K562 (cell line): ENCODE measurements at regions not wholly inside any gene's neighbourhood (a gene's known extent, or its start where the extent isn't known, plus 50 kb on each side); places are given as distances from the start of the nearest gene placed in this dataset.

Source experiments
- ATAC-seq: fragments of 200-7000 bp; cut with Tn5 transposase; 3 replicates; pipeline ENCODE4 v1.9.1; 2020; ENCODE audit warnings: moderate library complexity
- BruUV-seq: library from RNA; stranded (reverse); fragments of 400-500 nt; replicated peaks from 2 replicates; lab custom pipeline; 2021; lab: Mats Ljungman, UMichigan
- CTCF ChIA-PET: fragments of 300-600 bp; formaldehyde crosslinking; extraction: SDS; loops from one replicate; lab custom pipeline; 2021; ENCODE audit warnings: low intra/inter-chr PET ratio; lab: Yijun Ruan, JAX
- POLR2A ChIA-PET: fragments of 300-600, 350-650 bp; sonication (Branson Sonifier 250); formaldehyde crosslinking; extraction: SDS; loops from one replicate; lab custom pipeline; 2021; ENCODE audit warnings: antibody characterized with exemption, inconsistent platforms; lab: Yijun Ruan, JAX
- DNase-seq, 4 experiments: peaks; one replicate each; pipeline versions ENCODE4 v3.0.0 to v3.0.0-alpha.2; 2011 to 2018; ENCODE audit warnings: low spot score in 3 of 4, mixed read lengths in 3 of 4; ENCODE audit errors: extremely low read depth in 1 of 4
- FAIRE-seq: peaks from 2 replicates; lab custom pipeline; 2011; peaks lifted over from hg19 to GRCh38; lab: Jason Lieb, UNC
- H2AFZ ChIP-seq: 2 replicates; pipeline ENCODE4 v1.6.0; 2011; ENCODE audit warnings: low read depth, low read length, control low read depth, inconsistent platforms
- H3K27ac ChIP-seq: fragments of 200-600 bp; 3 replicates; pipeline ENCODE4 v1.8.0; 2011; ENCODE audit warnings: low read depth, mild to moderate bottlenecking, control low read depth, inconsistent platforms, low read length, moderate library complexity, mixed read lengths; ENCODE audit errors: extremely low read depth
- H3K27me3 ChIP-seq, 2 experiments: fragments of 300-600 bp in 1 of 2; 2 replicates in 1 of 2; 3 replicates in 1 of 2; pipeline versions ENCODE4 v1.6.0 to v1.8.0; 2011; ENCODE audit warnings: inconsistent platforms in 2 of 2, low read length in 2 of 2, mild to moderate bottlenecking in 1 of 2, mixed read lengths in 1 of 2, moderate library complexity in 1 of 2; ENCODE audit not compliant: control insufficient read depth in 2 of 2, insufficient read depth in 2 of 2
- H3K36me3 ChIP-seq: fragments of 300-600 bp; 3 replicates; pipeline ENCODE4 v1.8.0; 2011; ENCODE audit warnings: mild to moderate bottlenecking, low read length, inconsistent platforms; ENCODE audit not compliant: control insufficient read depth, insufficient read depth
- H3K4me1 ChIP-seq, 2 experiments: fragments of 200-600 bp in 1 of 2; replicated peaks in 1 of 2; 2 replicates in 1 of 2; 3 replicates in 1 of 2; pipeline versions ENCODE4 v1.5.1 to v1.8.0; 2011; ENCODE audit warnings: inconsistent platforms in 2 of 2, low read length in 2 of 2, mild to moderate bottlenecking in 1 of 2, mixed read lengths in 1 of 2, moderate library complexity in 1 of 2; ENCODE audit not compliant: control insufficient read depth in 2 of 2, insufficient read depth in 2 of 2
- H3K4me2 ChIP-seq: 2 replicates; pipeline ENCODE4 v1.6.1; 2011; ENCODE audit warnings: low read length, control low read depth, inconsistent platforms, mixed read lengths; ENCODE audit not compliant: insufficient read depth
- H3K4me3 ChIP-seq: fragments of 200-600 bp; sonication (generic), shearing (Covaris generic); 2 replicates; pipeline ENCODE4 v1.5.1; 2016; ENCODE audit warnings: control low read depth, inconsistent platforms
- H3K79me2 ChIP-seq: fragments of 200-600 bp; 3 replicates; pipeline ENCODE4 v1.8.0; 2011; ENCODE audit warnings: low read length, inconsistent platforms; ENCODE audit not compliant: control insufficient read depth, insufficient read depth
- H3K9ac ChIP-seq, 2 experiments: 2 replicates each; pipeline versions ENCODE4 v1.6.0 to v1.6.1; 2011; ENCODE audit warnings: low read depth in 2 of 2, low read length in 2 of 2, control low read depth in 1 of 2, inconsistent platforms in 1 of 2, mild to moderate bottlenecking in 1 of 2, mixed read lengths in 1 of 2; ENCODE audit not compliant: insufficient read depth in 1 of 2
- H3K9me1 ChIP-seq: one replicate; pipeline ENCODE4 v1.6.0; 2011; ENCODE audit warnings: inconsistent platforms, mild to moderate bottlenecking, low read length, moderate library complexity; ENCODE audit not compliant: control insufficient read depth, insufficient read depth
- H3K9me3 ChIP-seq: replicated peaks from 2 replicates; pipeline ENCODE4 v1.5.1; 2011; ENCODE audit warnings: low read depth, low read length, inconsistent platforms; ENCODE audit not compliant: control insufficient read depth, insufficient read depth
- H4K20me1 ChIP-seq: replicated peaks from 2 replicates; pipeline ENCODE4 v1.6.1; 2011; ENCODE audit warnings: low read length, inconsistent platforms, mixed read lengths; ENCODE audit not compliant: control insufficient read depth, insufficient read depth
- BDP1 ChIP-seq: IDR thresholded peaks from 3 replicates; pipeline ENCODE4 v1.6.1; 2011; ENCODE audit not compliant: insufficient read length, insufficient read depth
- BRD4 ChIP-seq: fragments of 200-600 bp; sonication (generic); IDR thresholded peaks from 2 replicates; pipeline ENCODE4 v1.6.1; 2017; ENCODE audit warnings: inconsistent platforms
- CHD1 ChIP-seq: fragments of 200-600 bp; sonication (generic); IDR thresholded peaks from one replicate; pipeline ENCODE4 v1.6.1; 2012; ENCODE audit warnings: mild to moderate bottlenecking, moderate library complexity, low read length, inconsistent platforms
- CHD2 ChIP-seq: IDR thresholded peaks from 2 replicates; pipeline ENCODE4 v1.6.1; 2011; ENCODE audit warnings: low read depth, low read length
- LCOR ChIP-seq: sonication (generic); formaldehyde crosslinking; IDR thresholded peaks from 2 replicates; pipeline ENCODE4 v1.8.0; 2022; ENCODE audit warnings: mild to moderate bottlenecking, missing genetic modification reagents
- MED1 ChIP-seq: sonication (generic); formaldehyde crosslinking; IDR thresholded peaks from 2 replicates; pipeline ENCODE4 v1.8.1; 2023; ENCODE audit warnings: missing genetic modification reagents, borderline replicate concordance
- NELFE ChIP-seq: IDR thresholded peaks from 2 replicates; pipeline ENCODE4 v1.6.1; 2011; ENCODE audit warnings: mild to moderate bottlenecking; ENCODE audit not compliant: insufficient read depth, insufficient read length
- NEUROD1 ChIP-seq: fragments of 150-350 bp; IDR thresholded peaks from 2 replicates; pipeline ENCODE4 v1.6.1; 2014; ENCODE audit warnings: borderline replicate concordance, low read length, low read depth; ENCODE audit not compliant: partially characterized antibody
- SMARCE1 ChIP-seq: fragments of 450-650 bp; IDR thresholded peaks from 2 replicates; pipeline ENCODE4 v1.7.1; 2016; ENCODE audit warnings: mild to moderate bottlenecking
- SRF ChIP-seq, 2 experiments: fragments of 250-450, 450-650 bp in 1 of 2; sonication (Bioruptor Pico) in 1 of 2; sonication (generic) in 1 of 2; formaldehyde crosslinking; IDR thresholded peaks; 2 replicates each; pipeline versions ENCODE4 v1.5.0 to v1.5.1; 2020 to 2022; ENCODE audit warnings: mild to moderate bottlenecking in 1 of 2, missing genetic modification reagents in 1 of 2
- ZEB2 ChIP-seq: fragments of 450-650 bp; IDR thresholded peaks from 2 replicates; pipeline ENCODE4 v1.6.1; 2016
- ZNF184 ChIP-seq: sonication (generic); formaldehyde crosslinking; IDR thresholded peaks from 2 replicates; pipeline ENCODE4 v1.5.0; 2020; ENCODE audit warnings: missing genetic modification reagents
- ZNF24 ChIP-seq: fragments of 450-650 bp; IDR thresholded peaks from 2 replicates; pipeline ENCODE4 v1.6.1; 2016
- ZNF717 ChIP-seq: fragments of 250-450 bp; sonication (Bioruptor Pico); IDR thresholded peaks from 2 replicates; pipeline ENCODE4 v1.5.0; 2021
- ZZZ3 ChIP-seq: fragments of 450-650 bp; IDR thresholded peaks from 2 replicates; pipeline ENCODE4 v1.6.1; 2016; ENCODE audit warnings: antibody characterized with exemption, mild to moderate bottlenecking, moderate library complexity
- WGBS: fragments of 100-300 bp; shearing (Covaris generic); methylation state at CpG from one replicate; pipeline ENCODE4 v1.1.6; 2016; ENCODE audit warnings: low coverage, mixed read lengths; ENCODE audit not compliant: insufficient coverage; ENCODE audit errors: missing lambda C conversion rate; 5-methylcytosine and 5-hydroxymethylcytosine counted together
- in situ Hi-C: fragments of 300-500 bp; cut with MboI; formaldehyde crosslinking; loops from 4 replicates; pipeline ENCODE4 v1.15.0; 2018; ENCODE audit warnings: inconsistent platforms, mixed read lengths
- intact Hi-C: fragments of 100-400 bp; cut with micrococcal nuclease; formaldehyde crosslinking; loops from 2 replicates; pipeline ENCODE4 v1.14.2; 2022
- TF ChIP-seq, protein P1 (sequence below): fragments of 450-650 bp; formaldehyde crosslinking; IDR thresholded peaks from 2 replicates; pipeline ENCODE4 v1.4.0; 2020; ENCODE audit warnings: mild to moderate bottlenecking, moderate library complexity
- TF ChIP-seq, protein P2 (sequence below): fragments of 250-450 bp; sonication (Bioruptor Pico); IDR thresholded peaks from 2 replicates; pipeline ENCODE4 v1.5.0; 2020; ENCODE audit warnings: mild to moderate bottlenecking
- TF ChIP-seq, protein P3 (sequence below): fragments of 250-450 bp; sonication (Bioruptor Pico); IDR thresholded peaks from 2 replicates; pipeline ENCODE4 v1.8.0; 2022; ENCODE audit warnings: moderate library complexity, mild to moderate bottlenecking, inconsistent platforms
- TF ChIP-seq, protein P4 (sequence below), 2 experiments: fragments of 450-650 bp in 1 of 2; IDR thresholded peaks; 2 replicates each; pipeline ENCODE4 v1.6.1; 2011 to 2017; ENCODE audit warnings: low read depth in 2 of 2, antibody characterized with exemption in 1 of 2, borderline replicate concordance in 1 of 2, low read length in 1 of 2, mild to moderate bottlenecking in 1 of 2, mixed read lengths in 1 of 2; ENCODE audit not compliant: control insufficient read depth in 1 of 2

DNA sequence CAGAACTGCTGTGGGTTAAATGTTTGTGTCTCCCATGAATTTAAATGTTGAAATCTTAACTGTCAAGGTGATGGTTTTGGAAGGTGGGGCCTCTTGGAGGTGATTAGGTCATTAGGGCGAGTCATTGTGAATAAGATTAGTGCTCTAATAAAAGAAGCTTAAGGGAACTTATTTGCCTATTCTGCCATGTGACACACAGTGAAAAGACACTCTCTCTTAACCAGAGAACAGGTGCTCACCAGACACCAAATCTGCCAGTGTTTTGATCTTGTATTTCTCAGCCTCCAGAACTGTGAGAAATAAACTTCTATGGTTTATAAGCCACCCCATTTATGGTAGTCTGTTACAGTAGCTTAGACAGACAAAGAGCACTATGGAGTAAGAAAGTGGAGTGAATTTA is 117.9 kb upstream of the SV2C start (continued):
- TF ChIP-seq, protein P1, sequence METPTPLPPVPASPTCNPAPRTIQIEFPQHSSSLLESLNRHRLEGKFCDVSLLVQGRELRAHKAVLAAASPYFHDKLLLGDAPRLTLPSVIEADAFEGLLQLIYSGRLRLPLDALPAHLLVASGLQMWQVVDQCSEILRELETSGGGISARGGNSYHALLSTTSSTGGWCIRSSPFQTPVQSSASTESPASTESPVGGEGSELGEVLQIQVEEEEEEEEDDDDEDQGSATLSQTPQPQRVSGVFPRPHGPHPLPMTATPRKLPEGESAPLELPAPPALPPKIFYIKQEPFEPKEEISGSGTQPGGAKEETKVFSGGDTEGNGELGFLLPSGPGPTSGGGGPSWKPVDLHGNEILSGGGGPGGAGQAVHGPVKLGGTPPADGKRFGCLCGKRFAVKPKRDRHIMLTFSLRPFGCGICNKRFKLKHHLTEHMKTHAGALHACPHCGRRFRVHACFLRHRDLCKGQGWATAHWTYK (CRISPR knock-in tag), result no peak
- no peak for TF ChIP-seq ZNF24
- TF ChIP-seq, protein P2, sequence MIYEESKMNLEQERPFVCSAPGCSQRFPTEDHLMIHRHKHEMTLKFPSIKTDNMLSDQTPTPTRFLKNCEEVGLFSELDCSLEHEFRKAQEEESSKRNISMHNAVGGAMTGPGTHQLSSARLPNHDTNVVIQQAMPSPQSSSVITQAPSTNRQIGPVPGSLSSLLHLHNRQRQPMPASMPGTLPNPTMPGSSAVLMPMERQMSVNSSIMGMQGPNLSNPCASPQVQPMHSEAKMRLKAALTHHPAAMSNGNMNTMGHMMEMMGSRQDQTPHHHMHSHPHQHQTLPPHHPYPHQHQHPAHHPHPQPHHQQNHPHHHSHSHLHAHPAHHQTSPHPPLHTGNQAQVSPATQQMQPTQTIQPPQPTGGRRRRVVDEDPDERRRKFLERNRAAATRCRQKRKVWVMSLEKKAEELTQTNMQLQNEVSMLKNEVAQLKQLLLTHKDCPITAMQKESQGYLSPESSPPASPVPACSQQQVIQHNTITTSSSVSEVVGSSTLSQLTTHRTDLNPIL, result no peak
- TF ChIP-seq, protein P3, sequence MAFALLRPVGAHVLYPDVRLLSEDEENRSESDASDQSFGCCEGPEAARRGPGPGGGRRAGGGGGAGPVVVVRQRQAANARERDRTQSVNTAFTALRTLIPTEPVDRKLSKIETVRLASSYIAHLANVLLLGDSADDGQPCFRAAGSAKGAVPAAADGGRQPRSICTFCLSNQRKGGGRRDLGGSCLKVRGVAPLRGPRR (CRISPR knock-in tag), result no peak
- no peak for TF ChIP-seq ZZZ3
- TF ChIP-seq ZEB2, result no peak
- no peak for TF ChIP-seq BRD4
- TF ChIP-seq MED1 (CRISPR knock-in tag), result no peak
- no peak for TF ChIP-seq SRF (CRISPR knock-in tag; IDR thresholded peaks at IDR 0.05)

DNA sequence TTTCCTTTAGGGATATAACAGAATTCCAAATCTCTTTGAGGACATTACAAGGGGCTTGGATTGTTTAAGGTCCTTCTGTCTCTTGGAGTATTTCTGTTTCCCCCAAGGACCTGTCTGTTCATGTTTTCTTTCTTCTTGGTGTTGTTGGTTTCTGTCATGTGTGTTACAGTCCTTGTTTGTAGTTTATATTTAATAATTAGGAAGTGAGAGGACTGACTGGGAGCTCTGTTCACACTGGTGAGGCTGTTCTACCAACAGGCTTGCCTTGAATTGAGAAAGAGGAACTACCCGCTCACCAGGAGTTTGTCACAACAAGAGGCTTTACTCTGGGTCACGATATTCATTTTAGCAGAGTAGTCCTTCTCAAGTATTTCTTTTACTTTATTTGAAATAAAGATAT is 119.2 kb upstream of the SV2C start:
- Histone ChIP-seq H2AFZ (no peak overlapping the region), H3K4me1 (no peaks in the 10 kb centered on the region), H4K20me1 (no peaks in the 10 kb centered on the region), H3K9ac (no peak overlapping the region), H3K9me1 (no peaks in the 10 kb centered on the region), H3K4me2 (no peak overlapping the region), H3K36me3 (no peaks in the 10 kb centered on the region), H3K9me3 (no peaks in the 10 kb centered on the region), H3K27ac (no peak overlapping the region), H3K79me2 (no peaks in the 10 kb centered on the region), H3K4me3 (no peak overlapping the region), H3K27me3 (no peaks in the 10 kb centered on the region; a peak in 2 of 5 replicates)
- WGBS, result 0% methylated on average over 2 of the region's 2 CpGs
- intact Hi-C loops, result no loop called here
- DNase-seq (no peak), FAIRE-seq (no peak), ATAC-seq (no peak)
- CTCF ChIA-PET, result no interaction called here
- in situ Hi-C loops, result no loop called here
- POLR2A ChIA-PET, result no interaction called here
- BruUV-seq, result no TSS peak
- TF ChIP-seq, protein P4, sequence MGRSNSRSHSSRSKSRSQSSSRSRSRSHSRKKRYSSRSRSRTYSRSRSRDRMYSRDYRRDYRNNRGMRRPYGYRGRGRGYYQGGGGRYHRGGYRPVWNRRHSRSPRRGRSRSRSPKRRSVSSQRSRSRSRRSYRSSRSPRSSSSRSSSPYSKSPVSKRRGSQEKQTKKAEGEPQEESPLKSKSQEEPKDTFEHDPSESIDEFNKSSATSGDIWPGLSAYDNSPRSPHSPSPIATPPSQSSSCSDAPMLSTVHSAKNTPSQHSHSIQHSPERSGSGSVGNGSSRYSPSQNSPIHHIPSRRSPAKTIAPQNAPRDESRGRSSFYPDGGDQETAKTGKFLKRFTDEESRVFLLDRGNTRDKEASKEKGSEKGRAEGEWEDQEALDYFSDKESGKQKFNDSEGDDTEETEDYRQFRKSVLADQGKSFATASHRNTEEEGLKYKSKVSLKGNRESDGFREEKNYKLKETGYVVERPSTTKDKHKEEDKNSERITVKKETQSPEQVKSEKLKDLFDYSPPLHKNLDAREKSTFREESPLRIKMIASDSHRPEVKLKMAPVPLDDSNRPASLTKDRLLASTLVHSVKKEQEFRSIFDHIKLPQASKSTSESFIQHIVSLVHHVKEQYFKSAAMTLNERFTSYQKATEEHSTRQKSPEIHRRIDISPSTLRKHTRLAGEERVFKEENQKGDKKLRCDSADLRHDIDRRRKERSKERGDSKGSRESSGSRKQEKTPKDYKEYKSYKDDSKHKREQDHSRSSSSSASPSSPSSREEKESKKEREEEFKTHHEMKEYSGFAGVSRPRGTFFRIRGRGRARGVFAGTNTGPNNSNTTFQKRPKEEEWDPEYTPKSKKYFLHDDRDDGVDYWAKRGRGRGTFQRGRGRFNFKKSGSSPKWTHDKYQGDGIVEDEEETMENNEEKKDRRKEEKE (IDR thresholded peaks at IDR 0.05; ENCODE audit: borderline replicate concordance in 1 of 2, control insufficient read depth in 1 of 2, low read depth in 2 of 2, low read length in 1 of 2), result no peak
- TF ChIP-seq LCOR (no peak), ZNF184 (no peak), SRF (CRISPR knock-in tag; IDR thresholded peaks at IDR 0.05) (no peak), ZNF717 (CRISPR knock-in tag) (no peak), CHD2 (no peak), NELFE (no peak), CHD1 (no peak), BDP1 (no peak), SMARCE1 (no peak), NEUROD1 (no peak)
